GM18873 (cell line): ENCODE measurements at regions not wholly inside any gene's neighbourhood (a gene's known extent, or its start where the extent isn't known, plus 50 kb on each side); places are given as distances from the start of the nearest gene placed in this dataset.
"Not testable (repeated sequence)": the region's sequence is repeated elsewhere in the genome, so short reads cannot be mapped to it uniquely, and the experiment has no call there.

ENCODE experiments used
- ATAC-seq: cut with Tn5 transposase; IDR thresholded peaks from one replicate; pipeline ENCODE4 v1.9.1; 2021; ENCODE audit warnings: mild to moderate bottlenecking, moderate library complexity, moderate number of reproducible peaks; ENCODE audit not compliant: unreplicated experiment, low FRiP score

DNA sequence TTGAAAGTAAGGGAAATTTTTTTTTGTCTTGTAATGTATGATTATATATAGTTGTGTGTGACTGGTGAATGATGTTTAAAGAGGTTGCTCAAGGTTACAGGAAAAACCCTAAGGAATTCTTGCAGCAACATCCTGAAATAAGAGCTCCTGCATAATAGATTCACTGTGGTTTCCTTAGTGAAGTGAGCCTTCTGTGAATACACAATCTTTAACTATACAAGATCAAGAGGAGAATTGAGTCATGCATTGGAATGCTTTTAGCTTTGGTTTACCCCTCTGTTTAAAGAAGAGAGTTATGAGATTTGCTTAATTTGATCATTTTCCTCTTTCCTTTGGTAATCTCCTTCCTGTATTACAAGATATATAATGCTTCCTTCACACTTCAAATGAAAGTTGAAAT, 141.6 kb upstream of the EYA4 start:
- no peak for ATAC-seq

DNA sequence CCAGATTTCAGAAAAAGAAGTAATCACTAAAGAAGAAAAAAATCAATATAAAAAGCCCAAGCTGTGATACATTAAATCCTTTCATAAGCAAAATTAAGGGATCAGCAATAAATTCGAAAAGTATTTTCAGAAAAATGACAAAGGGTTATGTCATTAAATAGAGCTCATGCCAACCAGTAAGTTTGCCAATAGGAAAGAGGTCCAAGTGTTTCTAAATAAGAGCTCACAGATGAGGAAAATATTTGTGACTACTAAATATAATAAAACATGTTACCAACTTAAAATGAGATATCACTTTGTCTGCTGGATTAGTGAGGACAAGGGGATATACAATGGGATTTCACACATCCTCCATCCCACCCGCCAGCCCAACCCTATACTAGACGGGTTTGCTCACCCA, 140.3 kb upstream of the EYA4 start:
- ATAC-seq = no peak

DNA sequence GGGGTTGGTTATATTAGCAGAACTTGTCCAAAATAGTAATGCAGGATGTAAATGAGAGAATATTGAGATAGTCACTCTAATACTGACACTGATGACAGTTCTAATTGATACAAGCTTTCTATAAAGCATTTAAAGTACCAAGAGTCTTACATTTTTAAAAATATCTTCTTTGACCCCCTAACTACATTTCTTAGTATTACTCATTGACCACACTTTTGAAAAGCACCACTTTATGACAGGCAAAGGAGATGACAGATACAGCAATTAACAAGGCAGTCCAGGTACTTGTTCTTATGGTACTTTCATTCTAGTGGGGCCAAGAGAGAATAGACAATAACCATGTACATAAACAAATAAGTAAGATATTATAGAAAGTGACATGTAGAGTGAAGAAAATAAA, 139.4 kb upstream of the EYA4 start:
- no peak for ATAC-seq

DNA sequence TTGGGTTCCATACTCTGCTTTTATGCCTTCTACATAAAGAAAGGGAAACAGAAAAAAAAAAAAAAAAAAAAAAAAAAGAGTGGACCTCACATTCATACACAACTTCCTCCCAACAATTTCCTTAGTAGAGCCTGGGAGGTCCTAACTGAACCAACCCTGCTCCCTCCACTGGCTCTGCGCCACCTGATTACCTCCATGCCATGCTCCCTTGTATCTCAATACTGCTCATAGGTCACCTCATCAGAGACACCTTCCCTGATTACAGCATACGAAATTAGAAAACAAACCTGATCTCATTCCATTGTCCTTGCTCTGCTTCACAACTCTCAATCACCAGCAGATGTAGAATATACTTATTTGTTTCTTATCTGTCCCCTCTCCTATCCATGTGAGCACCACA, 134.2 kb upstream of the EYA4 start:
- ATAC-seq = no peak

DNA sequence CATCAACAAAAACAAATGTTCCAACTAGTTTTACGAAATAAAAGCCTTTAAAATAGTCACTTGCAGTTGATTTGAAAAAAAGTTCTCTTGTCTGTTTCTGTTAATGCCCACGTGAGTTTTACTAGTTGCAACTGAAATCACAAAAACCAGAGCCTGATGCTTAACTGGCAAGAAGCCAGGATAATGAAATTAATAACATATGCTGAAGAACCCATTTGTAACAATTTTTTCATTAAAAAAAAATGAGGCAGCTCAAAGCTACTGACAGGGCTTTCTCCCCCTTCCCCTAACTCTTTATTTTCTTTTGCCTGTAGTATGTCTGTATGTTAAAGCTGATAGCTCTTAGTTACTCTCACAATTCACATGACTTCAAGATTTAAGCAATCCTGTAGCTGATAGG, 132.7 kb upstream of the EYA4 start:
- no peak for ATAC-seq

DNA sequence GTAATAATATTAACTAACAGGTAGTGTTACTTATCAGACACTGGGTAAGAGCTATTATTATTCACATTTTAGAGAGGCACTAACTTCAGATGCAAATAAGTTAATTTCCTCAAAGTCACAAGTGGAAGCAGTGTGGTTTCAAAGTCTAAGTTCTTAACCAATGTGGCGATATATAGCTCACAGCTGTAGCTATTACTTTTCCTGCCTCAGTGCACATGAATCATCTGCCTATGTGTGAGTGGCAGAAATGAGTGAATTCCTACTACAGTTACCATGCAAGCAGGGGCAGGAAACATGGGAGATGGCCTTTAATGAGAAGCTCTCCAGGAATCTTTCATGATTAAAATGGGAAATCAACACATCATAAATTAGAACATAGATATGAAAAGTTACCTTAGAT, 126.2 kb upstream of the EYA4 start:
- no peak for ATAC-seq

DNA sequence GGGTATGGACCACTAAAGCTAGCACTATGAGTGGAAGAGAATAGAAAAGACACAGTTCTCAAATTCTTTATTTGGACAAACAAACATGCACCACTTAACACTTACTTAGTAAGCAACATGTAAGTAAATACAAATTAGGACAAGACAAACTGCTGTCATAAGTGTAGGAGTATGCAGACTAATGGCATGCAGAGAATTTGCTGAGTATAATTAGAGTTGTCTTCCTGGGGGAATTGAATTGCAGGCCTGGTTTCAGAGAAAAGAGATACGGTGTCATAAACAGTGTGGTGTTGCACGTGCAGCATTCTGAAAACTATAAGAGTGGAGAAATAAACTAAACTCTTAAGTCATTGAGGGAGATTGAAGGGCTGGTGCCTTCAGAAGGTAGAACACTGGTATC, 125.2 kb upstream of the EYA4 start:
- no peak for ATAC-seq

DNA sequence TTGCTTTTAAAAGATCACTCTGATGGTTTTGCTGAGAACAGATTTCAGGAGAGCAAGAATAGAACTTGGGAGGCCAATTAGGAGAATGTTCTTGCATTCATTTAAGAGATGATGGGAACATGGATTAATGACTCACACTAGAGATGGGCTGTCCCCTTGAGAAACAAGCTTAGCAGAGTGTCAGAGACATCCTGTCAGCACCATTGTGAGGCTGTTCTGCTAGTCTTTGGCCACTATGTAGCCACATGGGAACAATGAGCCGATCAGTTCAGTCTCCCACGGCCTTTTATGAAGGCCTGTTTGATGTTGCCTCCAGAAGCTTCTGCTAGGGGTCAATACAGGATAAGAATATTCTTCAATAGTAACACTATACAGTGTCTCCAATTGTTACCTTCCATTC, 113.0 kb upstream of the EYA4 start:
- no peak for ATAC-seq

DNA sequence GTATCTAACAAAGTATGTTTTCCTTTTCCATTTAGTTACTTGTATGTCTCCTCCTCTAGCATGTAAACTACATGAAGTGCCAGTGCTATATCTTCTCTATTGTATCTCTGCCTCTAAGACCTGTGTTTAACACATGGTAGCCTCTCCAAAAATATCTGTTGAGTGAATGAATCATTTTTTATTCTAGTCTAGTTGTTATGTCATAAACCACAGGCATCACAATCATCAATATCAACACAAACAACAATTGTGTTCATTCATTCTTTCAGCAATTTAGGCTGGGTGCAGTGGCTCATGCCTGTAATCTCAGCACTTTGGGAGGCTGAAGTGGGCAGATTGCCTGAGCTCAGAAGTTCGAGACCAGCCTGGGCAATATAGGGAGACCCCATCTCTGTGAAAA, 111.6 kb upstream of the EYA4 start:
- no peak for ATAC-seq

DNA sequence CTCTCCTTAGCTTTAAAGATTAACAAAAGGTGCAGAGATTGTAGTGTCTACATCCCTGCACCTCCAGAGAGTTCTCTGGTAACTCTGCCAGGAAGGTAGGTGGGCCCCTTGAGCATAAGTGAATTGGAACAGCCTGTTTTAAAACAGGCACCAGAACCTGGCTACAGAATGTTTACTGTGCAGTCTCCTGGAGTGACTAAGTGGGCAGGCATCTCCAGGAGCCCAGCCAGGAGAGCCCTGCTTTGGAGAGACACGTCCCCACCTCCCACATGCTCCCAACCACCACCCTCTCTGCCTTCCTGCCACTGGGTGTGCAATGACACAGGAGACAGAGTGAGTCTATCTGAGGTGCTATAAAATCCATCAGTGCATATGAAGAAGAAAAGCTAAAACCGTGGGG, 110.3 kb upstream of the EYA4 start:
- ATAC-seq = no peak

DNA sequence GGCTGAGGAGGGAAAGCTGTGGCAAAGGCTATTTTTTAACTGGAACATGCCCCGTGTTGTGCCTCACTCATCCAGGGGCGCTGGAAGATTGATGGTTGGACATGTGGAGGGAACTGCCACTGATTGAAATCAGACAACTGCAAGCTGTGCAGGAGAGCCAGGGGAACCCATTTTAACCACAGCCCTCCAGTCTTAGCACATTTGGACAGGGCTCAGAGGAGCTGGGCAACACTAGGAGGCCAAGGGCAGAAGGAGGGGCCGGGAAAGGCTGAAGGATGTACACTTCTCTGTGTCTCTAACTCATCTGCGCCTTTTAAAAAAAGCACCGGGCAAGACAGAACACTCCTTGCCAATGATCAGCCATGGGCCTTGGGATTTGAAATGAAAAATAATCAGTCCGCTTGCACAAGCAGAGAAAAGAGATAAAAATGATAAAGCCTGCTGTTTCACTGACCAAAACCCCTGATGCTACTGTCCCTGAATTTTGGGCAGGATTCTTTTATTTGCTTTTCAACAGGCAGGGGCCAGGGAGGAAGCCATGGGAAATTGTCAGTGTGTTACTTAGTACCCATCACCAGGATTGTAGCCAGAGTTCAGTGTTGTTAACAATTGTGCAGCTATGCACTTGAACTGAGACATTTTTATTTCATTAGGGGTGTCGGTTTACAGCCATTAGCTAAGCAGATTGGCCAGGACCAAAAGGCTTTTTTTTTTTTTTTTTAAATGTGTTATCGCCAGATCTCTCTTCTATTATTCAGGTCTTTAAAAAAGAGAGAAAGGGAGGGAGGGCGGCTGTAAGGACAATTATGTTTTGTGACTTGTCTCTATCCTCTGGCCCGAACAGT, 109.3 kb upstream of the EYA4 start:
- no peak for ATAC-seq

DNA sequence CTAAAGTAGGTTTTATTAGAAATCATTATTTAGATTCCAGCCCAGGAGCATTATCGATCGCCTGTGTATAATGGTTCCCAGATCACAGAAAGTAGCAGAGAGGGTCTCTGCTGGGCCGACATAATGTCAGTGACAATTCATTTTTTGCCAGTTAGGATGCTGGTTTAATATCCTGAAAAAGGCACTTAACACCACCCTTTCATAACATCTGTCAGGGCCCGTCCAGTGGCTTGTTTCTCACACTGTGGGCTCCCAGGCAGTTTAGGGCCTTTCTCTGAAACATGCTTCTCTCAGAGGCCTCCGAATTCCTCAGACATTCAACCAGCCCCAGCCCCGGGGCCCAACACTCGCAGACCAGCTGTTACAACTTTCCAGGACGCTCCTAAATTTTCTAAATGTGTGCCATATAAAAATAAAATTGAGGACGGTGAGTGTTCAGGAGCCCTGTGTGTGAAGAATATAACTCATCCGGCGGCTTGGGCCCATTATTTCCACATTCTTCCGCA, 108.6 kb upstream of the EYA4 start:
- no peak for ATAC-seq

DNA sequence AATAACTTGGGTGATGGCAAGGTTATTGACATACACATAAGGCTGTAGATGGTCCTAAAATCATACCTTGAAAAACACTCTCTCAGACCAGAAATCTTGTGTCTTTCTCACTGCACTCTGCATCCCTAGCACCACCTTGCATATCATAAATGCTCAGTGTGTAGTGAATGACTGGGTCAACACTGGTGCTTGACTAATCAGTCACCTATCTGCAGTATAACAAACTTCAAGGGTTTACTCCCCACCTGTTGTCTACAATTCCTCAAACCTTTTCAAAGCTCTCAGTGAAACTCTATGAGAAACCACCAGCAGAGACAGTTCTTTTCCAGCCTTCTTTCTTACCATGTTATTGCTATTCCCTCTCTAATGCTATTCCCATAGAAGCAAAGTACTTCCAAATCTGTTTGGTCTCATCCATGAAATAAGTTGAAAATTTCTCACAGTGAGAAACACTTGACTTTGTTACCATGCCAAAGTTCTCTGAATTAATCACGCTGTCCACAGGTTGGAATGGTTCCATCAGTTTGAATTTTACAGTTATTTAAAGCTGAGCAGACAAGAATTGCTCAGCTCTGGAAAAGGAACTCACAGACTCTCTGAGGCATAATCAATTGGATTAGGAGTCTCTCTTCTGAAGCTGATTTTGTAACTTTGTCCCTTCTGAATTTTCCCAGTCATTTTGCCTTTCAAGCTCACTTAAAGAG, 104.8 kb upstream of the EYA4 start:
- no peak for ATAC-seq

DNA sequence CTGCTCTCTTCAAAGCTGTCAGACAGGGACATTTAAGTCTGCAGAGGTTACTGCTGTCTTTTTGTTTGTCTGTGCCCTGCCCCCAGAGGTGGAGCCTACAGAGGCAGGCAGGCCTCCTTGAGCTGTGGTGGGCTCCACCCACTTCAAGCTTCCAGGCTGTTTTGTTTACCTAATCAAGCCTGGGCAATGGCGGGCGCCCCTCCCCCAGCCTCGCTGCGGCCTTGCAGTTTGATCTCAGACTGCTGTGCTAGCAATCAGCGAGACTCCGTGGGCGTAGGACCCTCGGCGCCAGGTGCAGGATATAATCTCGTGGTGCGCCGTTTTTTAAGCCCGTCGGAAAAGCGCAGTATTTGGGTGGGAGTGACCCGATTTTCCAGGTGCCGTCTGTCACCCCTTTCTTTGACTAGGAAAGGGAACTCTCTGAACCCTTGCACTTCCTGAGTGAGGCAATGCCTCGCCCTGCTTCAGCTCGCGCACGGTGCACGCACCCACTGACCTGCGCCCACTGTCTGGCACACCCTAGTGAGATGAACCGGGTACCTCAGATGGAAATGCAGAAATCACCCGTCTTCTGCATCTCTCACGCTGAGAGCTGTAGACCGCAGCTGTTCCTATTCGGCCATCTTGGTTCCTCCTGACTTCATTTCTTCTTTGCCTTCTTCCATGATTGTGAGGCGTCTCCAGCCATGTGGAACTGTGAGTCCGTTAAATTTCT, 93.5 kb upstream of the EYA4 start:
- ATAC-seq = not testable (repeated sequence)

DNA sequence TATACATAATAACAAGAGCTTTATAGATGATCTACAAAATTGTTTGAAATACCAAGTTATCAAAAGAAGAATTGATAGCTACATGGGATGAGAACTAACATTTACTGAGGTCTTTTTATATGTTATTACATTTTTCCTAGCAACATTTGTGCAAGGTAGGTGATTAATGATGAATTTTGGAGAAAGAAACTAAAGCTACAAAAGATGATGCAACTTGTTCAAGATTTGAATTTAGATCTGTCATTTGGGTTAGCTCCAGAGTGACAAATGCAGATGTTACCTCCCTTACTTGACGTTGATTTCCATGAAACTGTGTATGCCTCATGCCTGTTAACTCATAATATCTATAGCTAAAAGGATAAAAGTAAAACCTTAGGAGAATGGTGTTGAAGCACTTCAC, 84.5 kb upstream of the EYA4 start:
- no peak for ATAC-seq

DNA sequence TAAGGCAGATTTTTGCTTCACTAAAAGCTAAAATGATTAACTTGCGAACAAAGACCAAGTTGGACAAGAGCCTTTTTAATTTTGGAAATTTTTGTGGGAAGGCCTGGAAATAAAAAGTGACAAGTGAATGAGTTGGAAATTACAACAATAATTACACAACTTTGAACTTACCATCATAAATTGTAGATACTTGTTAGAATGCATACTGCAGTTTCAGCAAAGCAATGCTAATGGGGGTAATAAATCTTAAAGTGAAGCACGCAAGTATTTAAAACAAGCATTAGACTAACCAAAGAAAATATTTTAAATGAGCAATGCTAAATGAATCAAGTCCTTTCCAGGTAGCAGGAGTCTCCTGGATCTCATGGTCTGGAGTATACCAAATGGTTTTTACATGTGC, 83.2 kb upstream of the EYA4 start:
- no peak for ATAC-seq

DNA sequence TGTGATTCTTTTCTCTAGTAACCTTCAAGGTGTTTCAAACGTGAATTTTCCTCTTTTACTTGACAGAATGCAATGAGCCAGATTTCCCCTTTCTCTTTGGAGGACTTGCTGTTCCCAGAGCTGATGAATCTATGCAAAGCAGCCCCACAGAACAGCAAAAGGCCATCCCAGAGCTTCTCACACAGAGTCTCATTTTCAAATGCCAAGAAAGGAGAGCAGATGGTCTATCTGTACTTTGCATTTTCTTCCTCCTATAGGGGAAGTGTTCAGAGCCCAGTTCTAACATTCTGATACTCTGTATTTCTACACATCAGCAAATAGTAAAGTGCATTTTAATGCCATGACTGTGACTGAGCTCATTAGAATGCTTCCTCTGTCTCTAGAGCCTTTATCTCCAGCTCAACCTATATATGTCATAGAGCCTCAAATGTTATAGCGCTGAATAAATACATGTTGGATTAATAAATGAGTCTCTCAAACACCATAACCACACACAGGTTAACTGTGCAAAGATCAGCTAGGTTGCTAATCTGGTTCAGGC, 81.8 kb upstream of the EYA4 start:
- ATAC-seq = no peak

DNA sequence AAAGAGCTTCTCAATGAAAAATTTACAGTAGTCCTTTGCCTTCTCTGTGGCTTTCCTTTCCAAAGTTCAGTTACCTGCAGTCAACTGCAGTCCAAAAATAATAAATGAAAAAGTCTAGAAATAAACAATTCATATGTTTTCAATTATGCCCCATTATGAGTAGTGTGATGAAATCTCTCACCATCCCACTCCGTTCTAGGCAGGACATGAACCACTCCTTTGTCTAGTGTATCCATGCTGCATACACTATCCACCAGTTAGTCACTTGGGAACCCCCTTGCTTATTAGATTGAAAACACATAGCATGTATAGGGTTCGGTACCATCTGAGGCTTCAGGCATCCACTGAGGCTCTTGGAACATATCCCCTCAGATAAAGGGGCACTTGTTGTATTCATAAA, 80.6 kb upstream of the EYA4 start:
- ATAC-seq = no peak

DNA sequence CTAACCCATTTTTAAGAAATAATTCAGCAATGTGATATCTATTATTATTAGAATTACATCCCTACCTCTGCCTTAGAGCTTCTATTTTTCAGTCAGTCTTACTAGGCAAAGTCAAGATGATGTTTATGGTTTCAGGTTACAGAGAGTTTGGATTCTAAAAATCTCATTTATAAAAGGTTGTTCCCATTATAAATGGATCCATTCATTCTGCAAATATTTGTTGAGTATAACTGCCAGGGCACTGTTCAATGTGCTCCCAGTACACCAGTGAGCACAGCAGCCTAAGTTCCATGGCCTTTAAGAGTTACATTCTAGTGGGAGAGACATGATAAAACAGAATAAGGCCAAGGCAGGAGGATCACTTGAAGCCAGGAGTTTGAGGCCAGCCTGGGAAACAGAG, 75.9 kb upstream of the EYA4 start:
- no peak for ATAC-seq

DNA sequence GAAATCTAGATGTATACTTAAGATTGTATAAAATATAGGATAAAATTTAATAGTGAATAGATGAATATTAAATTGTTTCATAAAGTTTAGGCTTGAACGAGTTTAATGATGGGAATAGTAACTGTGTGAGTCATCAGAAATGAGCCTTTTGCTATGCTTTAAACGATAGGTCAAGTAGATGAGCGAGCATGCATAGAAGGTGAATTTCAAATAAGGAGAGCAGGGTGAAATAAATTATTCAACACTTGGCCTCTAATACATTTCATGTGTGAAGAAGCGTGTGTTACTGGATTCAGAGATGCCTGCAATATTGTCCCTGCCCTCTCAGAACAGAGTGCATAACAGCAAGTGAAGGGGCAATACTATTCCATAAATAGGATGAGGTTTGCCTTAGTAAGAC, 74.4 kb upstream of the EYA4 start:
- ATAC-seq = no peak

DNA sequence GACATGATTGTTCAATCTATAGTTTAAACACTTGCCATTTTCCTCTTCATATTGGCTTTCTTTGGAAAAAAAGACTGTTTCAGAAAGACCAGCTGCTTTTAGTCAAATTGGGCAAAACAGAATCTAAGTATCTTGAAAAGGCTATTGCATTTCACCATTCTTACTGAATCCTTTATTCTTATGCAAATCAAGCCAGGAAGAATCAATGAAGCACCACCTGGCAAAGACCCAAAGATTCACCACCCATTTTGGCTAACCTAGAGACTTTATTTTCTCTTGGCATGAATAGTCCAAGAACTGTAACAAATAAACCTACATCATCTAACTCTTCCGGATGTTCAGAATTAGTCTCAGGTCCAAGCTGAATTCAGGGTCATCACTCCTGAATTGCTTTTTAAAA, 71.3 kb upstream of the EYA4 start:
- ATAC-seq = no peak
